HCT116 (cell line): ENCODE measurements at regions not wholly inside any gene's neighbourhood (a gene's known extent, or its start where the extent isn't known, plus 50 kb on each side); places are given as distances from the start of the nearest gene placed in this dataset.

ENCODE experiments used
- EGR1 ChIP-seq: IDR thresholded peaks from 2 replicates; pipeline ENCODE4 v1.6.1; 2012; ENCODE audit warnings: low read depth
- EZH2 ChIP-seq: fragments of 200-600 bp; sonication (generic); IDR thresholded peaks from 2 replicates; pipeline ENCODE4 v1.6.1; 2017; ENCODE audit warnings: antibody characterized with exemption, mixed run types
- EZH2phosphoT487 ChIP-seq: fragments of 200-600 bp; IDR thresholded peaks from 2 replicates; pipeline ENCODE4 v1.6.1; 2018; ENCODE audit warnings: antibody characterized with exemption, borderline replicate concordance
- POLR2A ChIP-seq: IDR thresholded peaks from 2 replicates; pipeline ENCODE4 v1.7.0; 2011; ENCODE audit warnings: borderline replicate concordance; ENCODE audit not compliant: insufficient read depth, insufficient read length; ENCODE audit errors: extremely low read depth
- POLR2AphosphoS5 ChIP-seq: IDR thresholded peaks from 2 replicates; pipeline ENCODE4 v1.6.1; 2011; ENCODE audit warnings: mild to moderate bottlenecking, low read depth, low read length, moderate library complexity
- RAD21 ChIP-seq: IDR thresholded peaks from 2 replicates; pipeline ENCODE4 v1.6.1; 2012; ENCODE audit warnings: low read depth, mild to moderate bottlenecking
- SIN3A ChIP-seq: IDR thresholded peaks from 2 replicates; pipeline ENCODE4 v1.6.1; 2012; ENCODE audit warnings: low read depth
- SP1 ChIP-seq: IDR thresholded peaks from 2 replicates; pipeline ENCODE4 v1.6.1; 2012; ENCODE audit warnings: low read depth
- YY1 ChIP-seq: IDR thresholded peaks from 2 replicates; pipeline ENCODE4 v1.6.1; 2011; ENCODE audit warnings: low read length, low read depth, moderate library complexity, mild to moderate bottlenecking; ENCODE audit not compliant: insufficient replicate concordance; ENCODE audit errors: extremely low read depth
- TF ChIP-seq, protein P1 (sequence below), 3 experiments: fragments of 200-600 bp in 1 of 3; sonication (generic) in 1 of 3; IDR thresholded peaks in 2 of 3; conservative IDR thresholded peaks in 1 of 3; 2 replicates each; pipeline ENCODE4 v1.5.1; 2012 to 2017; ENCODE audit warnings: low read depth in 2 of 3, low read length in 2 of 3, antibody characterized with exemption in 1 of 3, borderline replicate concordance in 1 of 3, control low read depth in 1 of 3, mild to moderate bottlenecking in 1 of 3, mixed read lengths in 1 of 3, mixed run types in 1 of 3, moderate library complexity in 1 of 3; ENCODE audit not compliant: insufficient read depth in 1 of 3
- TF ChIP-seq, protein P2 (sequence below): IDR thresholded peaks from 2 replicates; pipeline ENCODE4 v1.6.1; 2011; ENCODE audit warnings: mild to moderate bottlenecking, low read length, moderate library complexity; ENCODE audit not compliant: insufficient replicate concordance; ENCODE audit errors: extremely low read depth
- TF ChIP-seq, protein P3 (sequence below): IDR thresholded peaks from 2 replicates; pipeline ENCODE4 v1.6.1; 2012; ENCODE audit warnings: low read depth
- TF ChIP-seq, protein P4 (sequence below): IDR thresholded peaks from 2 replicates; pipeline ENCODE4 v1.6.1; 2012

DNA sequence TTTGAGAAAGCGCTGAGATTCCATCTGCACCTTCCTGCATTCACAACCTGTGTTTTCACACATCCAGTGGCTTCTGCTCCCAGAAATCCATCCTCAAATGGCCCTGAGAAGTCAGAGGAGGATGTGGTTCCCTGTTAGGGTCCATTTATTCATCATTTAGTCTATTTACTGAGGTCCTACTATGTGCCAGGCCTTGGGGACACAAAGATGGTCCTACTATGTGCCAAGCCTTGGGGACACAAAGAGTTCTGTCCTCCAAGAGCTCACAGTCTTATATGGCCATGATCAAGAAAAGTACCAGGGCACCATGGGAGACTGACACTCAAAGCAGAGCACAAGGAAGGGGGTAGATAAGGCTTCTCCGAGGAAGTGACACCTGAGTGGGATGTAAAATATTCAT, 147.1 kb upstream of the ATP1B1 start:
- TF ChIP-seq, protein P1, sequence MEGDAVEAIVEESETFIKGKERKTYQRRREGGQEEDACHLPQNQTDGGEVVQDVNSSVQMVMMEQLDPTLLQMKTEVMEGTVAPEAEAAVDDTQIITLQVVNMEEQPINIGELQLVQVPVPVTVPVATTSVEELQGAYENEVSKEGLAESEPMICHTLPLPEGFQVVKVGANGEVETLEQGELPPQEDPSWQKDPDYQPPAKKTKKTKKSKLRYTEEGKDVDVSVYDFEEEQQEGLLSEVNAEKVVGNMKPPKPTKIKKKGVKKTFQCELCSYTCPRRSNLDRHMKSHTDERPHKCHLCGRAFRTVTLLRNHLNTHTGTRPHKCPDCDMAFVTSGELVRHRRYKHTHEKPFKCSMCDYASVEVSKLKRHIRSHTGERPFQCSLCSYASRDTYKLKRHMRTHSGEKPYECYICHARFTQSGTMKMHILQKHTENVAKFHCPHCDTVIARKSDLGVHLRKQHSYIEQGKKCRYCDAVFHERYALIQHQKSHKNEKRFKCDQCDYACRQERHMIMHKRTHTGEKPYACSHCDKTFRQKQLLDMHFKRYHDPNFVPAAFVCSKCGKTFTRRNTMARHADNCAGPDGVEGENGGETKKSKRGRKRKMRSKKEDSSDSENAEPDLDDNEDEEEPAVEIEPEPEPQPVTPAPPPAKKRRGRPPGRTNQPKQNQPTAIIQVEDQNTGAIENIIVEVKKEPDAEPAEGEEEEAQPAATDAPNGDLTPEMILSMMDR (IDR thresholded peaks at IDR 0.05 in 2 of 3, conservative IDR thresholded peaks at IDR 0.05 in 1 of 3; ENCODE audit: borderline replicate concordance in 1 of 3, insufficient read depth in 1 of 3, low read depth in 2 of 3, low read length in 2 of 3), result no peak
- TF ChIP-seq POLR2A (no peak), SIN3A (no peak), POLR2AphosphoS5 (no peak), RAD21 (no peak), EGR1 (no peak), EZH2phosphoT487 (no peak), YY1 (no peak), EZH2 (no peak), SP1 (no peak)
- TF ChIP-seq, protein P2, sequence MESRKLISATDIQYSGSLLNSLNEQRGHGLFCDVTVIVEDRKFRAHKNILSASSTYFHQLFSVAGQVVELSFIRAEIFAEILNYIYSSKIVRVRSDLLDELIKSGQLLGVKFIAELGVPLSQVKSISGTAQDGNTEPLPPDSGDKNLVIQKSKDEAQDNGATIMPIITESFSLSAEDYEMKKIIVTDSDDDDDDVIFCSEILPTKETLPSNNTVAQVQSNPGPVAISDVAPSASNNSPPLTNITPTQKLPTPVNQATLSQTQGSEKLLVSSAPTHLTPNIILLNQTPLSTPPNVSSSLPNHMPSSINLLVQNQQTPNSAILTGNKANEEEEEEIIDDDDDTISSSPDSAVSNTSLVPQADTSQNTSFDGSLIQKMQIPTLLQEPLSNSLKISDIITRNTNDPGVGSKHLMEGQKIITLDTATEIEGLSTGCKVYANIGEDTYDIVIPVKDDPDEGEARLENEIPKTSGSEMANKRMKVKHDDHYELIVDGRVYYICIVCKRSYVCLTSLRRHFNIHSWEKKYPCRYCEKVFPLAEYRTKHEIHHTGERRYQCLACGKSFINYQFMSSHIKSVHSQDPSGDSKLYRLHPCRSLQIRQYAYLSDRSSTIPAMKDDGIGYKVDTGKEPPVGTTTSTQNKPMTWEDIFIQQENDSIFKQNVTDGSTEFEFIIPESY, result no peak
- TF ChIP-seq, protein P3, sequence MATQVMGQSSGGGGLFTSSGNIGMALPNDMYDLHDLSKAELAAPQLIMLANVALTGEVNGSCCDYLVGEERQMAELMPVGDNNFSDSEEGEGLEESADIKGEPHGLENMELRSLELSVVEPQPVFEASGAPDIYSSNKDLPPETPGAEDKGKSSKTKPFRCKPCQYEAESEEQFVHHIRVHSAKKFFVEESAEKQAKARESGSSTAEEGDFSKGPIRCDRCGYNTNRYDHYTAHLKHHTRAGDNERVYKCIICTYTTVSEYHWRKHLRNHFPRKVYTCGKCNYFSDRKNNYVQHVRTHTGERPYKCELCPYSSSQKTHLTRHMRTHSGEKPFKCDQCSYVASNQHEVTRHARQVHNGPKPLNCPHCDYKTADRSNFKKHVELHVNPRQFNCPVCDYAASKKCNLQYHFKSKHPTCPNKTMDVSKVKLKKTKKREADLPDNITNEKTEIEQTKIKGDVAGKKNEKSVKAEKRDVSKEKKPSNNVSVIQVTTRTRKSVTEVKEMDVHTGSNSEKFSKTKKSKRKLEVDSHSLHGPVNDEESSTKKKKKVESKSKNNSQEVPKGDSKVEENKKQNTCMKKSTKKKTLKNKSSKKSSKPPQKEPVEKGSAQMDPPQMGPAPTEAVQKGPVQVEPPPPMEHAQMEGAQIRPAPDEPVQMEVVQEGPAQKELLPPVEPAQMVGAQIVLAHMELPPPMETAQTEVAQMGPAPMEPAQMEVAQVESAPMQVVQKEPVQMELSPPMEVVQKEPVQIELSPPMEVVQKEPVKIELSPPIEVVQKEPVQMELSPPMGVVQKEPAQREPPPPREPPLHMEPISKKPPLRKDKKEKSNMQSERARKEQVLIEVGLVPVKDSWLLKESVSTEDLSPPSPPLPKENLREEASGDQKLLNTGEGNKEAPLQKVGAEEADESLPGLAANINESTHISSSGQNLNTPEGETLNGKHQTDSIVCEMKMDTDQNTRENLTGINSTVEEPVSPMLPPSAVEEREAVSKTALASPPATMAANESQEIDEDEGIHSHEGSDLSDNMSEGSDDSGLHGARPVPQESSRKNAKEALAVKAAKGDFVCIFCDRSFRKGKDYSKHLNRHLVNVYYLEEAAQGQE, result no peak
- TF ChIP-seq, protein P4, sequence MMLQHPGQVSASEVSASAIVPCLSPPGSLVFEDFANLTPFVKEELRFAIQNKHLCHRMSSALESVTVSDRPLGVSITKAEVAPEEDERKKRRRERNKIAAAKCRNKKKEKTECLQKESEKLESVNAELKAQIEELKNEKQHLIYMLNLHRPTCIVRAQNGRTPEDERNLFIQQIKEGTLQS, result no peak
